ENCODE measurements at regions not wholly inside any gene's neighbourhood (a gene's known extent, or its start where the extent isn't known, plus 50 kb on each side); places are given as distances from the start of the nearest gene placed in this dataset.
"Not testable (repeated sequence)": the region's sequence is repeated elsewhere in the genome, so short reads cannot be mapped to it uniquely, and the experiment has no call there.

DNA sequence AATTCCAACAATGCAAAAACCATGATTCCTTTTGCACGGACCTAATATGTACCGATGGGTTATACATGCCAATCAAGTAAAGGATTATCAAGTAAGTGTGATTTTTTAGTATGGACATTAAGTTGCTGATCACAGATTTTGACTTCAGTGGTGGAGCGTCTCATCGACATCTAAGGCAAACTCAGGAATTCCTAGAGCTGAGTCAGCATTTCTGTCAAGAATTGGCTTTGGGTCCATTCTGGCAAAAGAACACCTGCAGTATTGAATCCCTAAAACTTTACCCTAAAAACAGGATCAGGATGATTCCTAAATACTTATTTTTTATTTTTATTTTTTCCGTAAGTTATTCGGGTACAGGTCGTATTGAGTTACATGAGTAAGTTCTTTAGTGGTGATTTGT is 83.6 kb downstream of the HPGD start:
- no peak for DNase-seq

DNA sequence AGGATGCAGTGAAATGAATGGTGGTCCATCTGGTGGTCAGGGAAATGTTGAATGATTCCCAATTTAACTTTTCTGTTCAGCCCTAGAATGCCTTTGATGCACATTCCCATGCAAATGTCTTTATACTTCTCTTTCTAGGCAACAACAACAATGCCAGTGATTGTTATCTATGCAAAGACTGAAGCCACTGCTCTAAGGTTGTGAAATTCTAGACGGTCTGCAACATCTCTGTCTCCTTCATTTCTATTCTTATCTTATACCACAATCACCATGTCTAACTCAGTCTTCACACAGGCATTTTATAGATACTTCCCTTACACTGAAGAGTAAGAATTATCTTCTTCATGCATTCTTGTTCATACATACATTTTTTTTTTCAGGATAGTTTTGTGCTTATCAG is 84.5 kb downstream of the HPGD start:
- DNase-seq: no peak

DNA sequence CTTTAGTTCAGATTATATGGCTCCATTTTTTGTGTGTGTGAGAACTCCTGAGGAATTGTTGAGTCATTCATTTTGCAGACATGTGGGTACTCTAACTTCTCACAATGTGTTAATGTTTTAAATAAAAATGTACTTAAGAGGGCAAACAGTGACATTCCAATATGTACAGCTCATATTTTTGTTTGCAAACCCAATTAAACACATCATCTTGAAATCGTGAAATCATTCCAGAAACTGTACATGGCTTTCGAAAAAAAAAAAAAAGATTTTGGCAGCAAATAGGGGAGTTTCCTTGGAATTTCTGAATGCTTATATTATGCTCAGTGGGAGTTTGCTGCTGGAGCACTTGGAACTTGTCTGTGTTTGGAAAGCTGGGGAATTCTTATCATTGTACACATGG is 85.0 kb downstream of the HPGD start:
- DNase-seq: no peak

DNA sequence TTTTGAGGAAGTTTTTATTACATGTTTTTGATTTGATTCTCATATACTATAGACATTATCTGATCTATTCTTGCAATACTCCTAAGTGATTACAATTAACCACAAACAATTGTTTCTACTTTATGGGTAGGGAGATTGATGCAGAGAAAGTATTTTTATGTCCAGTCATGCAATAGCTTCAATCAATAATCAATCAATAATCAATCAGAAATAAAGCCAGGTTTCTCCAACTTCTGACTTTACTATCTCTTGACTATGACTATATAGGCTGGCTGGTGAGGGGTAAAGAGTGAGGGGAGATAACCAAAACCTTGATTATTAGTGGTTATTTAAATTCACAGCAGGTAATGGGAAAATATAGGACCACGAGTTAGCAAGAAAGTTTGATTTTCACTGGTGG is 85.9 kb downstream of the HPGD start:
- no peak for DNase-seq

DNA sequence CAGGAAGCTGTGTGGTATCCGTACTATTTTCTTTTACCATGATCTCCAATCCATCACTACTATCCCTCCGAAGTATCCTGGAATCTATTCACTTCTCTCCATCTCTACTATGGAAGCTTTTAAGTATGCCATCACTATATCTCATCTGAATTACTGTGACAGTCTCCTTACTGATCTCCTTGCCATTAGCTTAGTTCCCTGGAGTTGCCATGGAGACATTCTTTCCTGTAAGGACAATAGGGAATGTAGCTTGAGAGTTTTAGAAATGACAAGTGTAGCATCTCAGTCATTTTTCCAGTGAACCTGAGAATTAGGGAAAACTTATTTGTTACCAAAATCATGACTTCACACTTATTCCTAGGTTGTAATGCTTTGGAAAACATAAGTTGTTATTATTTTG is 86.3 kb downstream of the HPGD start:
- no peak for DNase-seq

DNA sequence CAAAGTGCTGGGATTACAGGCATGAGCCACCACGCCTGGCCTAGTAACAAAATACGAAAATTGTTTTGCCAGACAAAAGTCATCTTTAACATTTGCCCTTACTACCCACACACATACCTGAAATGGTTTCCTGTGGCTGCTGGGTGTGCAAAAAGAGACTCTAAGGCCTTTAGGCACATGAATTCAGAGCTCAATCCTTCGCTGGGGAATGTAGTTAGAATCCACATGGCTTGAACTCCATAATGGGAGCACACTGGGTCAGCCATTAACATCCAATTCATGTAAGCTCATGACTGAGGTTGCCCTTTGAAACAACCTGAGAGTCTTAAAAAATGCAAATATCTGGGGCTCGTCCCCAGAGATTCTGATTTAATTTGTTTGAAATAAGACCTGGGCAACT is 87.8 kb downstream of the HPGD start:
- DNase-seq: no peak

DNA sequence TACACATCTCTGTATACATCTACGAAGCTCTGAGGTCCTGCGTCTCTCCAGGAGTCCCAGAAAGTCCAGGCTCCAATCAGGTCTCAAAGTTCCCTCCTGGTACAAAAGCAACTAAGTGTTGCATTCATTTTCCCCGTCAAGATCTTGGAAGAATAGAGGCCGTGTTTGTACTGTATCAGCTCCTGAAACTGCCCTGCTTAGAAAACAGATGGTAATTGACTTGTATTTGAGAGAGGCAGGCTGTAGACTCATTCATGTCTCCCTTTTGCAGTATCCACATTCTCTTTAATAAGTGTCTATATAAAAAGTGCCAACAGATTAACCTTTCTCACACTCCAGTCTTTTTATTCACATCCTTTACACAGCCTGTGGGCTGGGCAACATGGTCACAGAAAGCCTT is 91.7 kb downstream of the HPGD start:
- no peak for DNase-seq

DNA sequence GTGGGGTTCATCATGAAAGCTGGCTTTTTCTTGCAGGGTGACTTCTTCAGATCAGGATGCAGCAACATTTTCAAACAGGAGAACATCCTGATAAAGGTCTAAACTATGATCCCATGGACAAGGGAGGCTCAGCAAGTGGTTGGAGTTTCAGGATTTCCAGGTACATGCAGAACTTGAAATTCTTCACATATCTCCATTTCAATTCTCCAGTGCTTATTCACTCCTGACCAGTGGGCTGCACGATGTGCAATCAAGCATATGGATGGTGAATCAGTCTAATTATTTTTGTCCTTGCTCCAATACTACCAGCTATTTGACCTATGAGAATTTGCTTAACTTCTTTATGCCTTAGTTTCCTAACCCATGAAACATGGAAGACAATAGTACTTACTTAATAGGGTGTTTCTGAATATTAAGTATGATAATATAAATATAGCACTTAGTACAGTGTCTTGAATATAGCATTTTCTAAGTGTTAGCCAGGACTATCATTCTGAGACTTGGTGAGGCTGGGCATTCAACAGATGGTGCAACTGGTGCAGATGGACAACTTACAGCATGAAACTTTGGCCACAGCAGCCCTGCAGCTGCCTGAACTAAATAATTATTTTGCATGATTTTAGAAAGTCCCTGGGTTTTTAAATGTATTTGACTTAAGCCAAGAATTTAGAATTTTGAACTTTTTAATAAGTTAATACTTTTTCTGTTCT is 92.4 kb downstream of the HPGD start:
- DNase-seq: no peak

DNA sequence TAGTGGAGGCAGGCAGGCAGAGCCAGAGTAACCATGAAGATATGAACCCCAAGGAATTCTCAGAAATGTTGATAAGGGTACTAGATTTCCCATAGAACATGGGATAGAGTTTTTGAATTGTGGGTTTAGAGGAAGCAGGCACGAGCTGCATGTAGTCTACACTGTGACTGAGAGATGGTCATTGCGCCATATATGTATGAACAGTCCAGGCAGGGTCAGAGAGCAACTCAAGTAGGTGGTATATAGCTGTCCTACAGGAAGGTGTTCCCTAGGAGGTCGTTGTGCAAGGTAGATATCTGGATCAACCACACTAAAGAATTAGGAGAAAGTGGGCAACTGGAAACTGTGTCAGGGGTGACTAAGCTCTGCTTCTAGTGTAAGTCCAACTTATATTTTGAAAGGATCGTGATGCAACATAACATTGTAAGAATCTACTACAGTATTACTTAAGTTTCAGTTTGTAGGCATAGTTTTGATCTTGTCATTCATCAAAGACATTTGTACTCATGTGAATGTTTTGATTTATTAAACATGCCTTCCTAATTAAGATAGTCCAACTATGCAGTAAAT is 94.6 kb downstream of the HPGD start:
- no peak for DNase-seq

DNA sequence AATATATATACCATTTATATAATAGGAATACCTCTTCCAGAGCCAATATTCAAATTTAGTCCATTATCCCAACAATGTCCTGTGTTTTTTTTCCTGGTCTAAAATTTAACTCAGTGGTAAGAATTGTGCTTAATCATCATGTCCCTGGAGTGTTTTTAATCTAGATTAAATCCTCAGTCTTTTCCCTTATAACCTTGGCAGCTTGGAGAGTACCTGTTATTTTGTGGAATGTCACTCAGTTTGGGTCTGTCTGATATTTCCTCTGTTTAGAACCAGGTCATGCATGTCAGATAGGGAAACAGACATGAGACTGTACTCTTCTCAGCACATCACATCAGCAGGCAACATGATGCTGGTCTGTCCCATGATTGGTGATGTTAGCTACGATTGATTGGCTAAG is 96.6 kb downstream of the HPGD start:
- DNase-seq: no peak

DNA sequence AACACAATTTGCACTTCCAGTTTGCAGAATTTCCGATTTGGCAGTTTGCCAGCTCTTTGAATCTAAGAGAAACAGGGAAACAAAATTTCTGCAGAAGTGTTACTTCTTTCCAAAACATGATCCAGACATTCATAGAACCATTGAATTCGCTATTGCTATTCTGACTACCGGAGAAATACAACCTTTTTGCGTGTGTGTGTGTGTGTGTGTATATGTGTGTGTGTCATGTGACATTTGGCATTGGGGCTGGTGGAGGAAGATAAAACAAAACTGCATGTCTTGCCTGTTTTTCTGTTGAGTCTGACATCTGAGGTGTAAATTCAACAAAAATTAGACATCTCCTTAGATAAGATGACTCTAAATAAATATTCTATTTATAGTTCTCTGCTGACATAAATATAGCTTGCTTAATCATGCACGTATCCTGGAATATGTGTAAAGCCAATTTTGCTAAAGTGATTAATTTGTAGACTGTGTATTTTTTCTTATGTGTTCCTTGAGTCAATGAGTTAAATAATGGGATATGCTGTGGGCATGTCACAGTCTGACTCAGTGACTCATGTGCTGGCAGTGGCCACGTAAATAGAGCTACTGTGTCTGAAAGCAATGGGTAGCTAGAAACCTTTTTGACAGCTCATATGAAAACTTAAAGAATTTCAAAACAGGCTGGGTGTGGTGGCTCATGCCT is 98.9 kb downstream of the HPGD start:
- peak; percentile 25 for DNase-seq

DNA sequence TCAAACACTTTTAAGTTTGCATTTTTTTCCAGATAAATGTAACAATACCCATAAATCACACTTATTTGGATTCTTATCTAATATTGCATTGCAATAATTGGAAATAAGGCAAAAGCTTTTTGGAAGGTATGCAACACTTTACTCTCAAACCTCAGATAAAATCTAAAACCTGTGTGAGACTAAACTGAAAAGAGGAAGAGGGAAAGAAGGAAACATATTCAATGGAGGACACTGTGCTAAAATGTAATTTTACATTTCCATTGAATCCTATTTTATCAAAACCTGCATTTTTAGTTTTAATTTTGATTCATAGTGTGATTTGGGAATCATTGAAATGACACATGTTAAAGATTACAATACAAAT is 99.4 kb downstream of the HPGD start:
- no peak for DNase-seq

DNA sequence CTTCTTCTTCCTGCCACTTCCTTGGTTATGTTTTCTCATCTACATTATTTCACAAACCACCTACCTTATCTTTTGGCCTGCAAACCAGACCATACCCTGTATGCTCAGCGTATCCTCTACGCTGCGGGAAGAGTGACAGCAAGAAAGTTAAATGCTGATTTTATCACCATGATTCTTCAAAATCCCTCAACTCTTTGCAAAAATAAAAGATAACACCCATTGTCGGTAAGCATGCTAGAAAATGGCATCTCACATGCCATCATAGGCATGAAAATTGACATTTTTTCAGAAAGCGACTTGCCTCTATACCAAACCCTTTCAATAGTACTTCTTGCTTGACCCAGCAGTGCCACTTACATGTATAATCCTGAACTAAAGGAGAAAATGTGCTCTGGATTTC is 102.0 kb downstream of the HPGD start:
- DNase-seq: no peak

DNA sequence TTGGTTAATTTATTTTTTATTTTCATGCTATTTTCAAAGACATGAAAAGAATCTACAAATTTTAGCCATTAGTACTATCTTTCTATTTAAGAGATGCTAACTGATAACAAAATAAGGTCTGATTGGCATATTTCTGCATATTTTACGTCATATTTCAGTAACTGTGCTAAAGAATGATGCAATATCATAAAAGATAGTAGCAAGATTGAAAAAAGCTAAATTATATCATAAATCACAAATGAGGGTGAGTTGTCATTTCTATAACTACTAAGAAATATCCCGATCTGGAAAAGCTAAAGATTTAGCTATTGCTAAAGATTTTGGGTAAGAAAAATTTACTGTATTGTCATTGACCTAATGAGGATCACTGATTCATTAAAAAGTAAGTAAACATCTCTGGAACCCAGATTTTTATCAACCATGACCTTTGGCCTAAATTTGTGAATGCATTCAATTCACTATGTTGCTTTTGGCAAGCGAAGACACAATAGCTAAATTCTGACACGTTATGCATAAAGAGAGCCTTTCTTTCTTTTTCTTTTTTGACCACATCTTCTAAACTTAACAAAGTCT is 103.6 kb downstream of the HPGD start:
- no peak for DNase-seq

DNA sequence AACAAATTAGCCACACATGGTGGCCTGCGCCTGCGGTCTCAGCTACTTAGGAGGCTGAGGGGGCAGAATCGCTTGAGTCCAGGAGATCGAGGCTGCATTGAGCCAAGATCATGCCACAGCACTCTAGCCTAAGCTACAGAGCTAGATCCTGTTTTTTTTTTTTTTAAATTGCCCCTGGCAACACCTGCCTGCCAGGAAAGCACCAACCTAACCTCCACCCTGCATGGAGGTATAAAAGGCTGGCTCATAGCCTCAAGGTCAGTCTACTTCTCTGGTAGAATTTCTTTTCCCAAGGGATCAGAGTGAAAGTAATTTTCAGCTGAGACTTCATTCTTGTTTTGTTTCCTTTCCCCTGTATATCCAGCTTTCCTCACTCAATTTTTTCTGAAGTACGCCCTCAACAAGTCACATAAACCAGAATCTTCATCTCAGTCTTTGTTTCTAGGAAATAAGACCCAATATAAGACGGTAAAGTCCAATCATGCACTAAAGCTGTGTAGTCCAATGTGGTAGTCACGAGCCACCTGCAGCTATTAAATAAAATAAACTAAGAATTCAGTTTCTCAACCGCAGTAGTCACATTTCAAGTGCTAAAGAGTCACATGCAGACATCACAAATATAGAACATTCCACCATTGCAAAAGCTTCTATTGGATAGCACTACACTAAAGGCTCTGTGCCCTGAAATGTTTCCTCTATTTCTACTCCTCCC is 113.3 kb downstream of the HPGD start:
- no peak for DNase-seq

DNA sequence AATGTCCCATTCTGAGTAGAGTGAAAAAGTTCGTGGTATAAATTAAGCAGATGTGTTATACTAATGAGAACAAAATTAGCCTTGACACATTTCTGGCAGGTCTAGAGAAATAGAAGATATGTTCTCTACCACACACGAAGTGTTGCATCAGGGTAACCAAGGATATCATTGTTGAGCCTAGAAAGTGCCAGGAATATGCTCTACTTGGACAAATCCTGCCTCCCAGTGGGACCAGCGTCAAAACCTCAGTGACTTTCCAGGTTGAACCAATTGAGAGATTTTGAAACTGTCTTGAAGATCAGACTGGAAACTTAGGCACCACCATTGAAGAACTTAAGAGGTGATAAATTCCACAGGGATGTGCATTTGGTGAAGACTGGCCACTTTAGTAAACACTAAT is 115.9 kb downstream of the HPGD start:
- DNase-seq: no peak

DNA sequence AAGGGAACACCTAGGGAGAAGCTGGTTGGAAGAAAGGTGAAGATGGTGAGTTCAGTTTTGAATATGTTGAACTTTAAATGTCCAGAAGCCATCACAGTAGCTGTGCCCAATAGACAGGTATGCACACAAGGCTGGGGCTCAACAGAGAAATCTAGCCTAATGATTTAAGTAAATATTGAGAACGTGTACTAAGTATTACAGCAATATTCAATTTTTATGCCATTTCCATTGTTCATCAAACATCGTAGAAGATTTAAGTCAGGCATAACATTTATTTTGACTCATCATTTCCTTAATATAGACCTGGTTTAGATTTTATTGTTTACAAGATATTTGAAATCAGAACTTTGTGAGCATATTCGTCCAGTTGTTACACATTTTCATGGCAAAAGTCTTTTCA is 116.4 kb downstream of the HPGD start:
- no peak for DNase-seq

DNA sequence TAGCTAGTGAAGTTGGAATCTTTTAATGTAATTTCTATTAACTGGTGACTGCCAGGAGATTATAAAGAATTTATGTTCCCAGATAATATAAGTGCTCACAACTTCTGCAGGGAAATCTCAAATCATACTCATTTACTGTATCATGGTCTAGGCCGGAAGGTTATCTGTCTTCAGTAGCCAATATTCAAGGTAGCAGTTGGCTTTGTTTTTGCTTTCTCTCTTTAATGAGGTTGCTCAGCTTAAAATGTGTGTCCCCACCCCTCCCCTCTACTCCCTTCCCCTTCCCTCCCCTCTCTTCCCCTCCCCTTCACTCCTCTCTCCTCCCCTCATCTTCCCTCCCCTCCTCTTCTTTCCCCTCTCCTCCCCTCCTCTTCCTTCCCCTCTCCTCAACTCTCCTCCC is 117.6 kb downstream of the HPGD start:
- DNase-seq: no peak

DNA sequence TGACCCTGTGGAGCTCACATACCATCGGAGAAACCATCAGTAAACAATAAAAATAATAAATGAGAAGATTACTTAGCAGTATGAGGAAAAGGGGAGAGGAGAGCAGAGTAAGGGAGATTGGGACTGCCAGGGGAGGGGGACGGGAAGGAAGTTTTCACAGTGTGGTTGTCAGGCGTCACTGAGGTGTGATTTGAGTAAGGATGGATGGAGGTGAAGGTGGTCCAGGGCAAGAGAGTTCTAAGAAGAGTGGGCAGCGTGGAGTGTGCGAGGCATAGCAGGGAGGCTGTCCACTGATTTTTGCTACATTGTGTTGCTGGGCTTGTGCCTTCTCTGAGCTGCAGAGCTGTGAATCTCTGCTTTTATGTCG is 119.1 kb downstream of the HPGD start:
- no peak for DNase-seq

DNA sequence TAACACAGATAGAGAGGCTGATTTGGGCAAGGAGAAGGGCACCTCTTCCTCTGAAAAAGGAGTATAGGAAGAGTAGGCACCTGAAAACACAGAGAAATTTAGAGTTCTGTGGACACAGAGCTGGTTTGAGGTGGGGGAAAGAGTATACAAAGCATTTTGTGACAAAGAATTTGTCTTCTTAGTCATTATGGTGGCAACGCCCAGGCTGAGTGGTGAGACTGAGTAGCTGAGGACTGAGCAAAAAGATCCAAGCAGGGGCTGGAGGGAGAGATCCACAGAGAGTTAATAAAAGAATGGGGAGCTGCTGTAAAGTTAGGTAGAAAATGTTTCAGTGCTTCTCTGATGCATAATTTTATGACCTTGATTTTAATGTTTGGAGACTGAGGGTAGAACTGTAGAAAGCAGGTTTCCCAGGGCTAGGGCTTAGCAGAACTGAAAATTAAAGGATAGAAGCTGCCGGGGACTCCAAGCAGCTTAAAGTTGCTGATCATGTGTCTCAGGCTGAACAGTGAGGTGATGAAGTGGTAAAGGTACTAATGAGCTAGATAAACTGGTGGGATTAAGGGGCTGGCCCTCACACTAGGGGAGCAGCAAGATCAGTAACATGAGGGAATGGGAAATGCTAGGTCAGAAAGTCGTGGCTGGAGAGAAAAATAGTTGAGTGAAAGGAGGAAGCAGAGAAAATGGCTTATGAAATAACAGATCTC is 118.9 kb downstream of the CEP44 start:
- DNase-seq: no peak

DNA sequence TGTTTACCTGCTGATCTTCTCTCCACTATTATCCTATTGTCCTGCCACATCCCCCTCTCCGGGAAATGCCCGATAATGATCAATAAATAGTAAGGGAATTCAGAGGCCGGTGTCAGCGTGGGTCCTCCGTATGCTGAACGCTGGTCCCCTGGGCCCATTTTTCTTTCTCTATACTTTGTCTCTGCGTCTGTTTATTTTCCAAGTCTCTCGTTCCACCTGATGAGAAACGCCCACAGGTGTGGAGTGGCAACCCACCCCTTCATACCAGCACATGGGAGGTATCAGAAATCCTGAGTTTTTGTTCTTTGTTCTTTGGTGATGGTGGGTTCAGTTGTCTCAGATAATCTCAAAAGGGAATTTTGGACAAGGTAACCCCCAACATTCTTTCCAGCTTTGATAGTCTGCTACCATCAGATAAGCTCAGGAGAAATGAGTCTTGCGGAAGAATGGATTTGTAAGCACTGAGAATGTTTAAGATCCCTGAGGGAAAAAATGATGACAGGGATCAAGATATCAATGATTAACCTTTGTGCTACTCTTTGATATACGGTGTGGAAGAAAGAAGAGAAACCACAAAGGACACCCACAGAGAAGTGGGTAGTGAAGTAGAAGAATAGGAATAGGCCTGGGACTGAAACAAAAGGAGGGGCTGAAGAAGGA is 117.9 kb downstream of the CEP44 start:
- no peak for DNase-seq

DNA sequence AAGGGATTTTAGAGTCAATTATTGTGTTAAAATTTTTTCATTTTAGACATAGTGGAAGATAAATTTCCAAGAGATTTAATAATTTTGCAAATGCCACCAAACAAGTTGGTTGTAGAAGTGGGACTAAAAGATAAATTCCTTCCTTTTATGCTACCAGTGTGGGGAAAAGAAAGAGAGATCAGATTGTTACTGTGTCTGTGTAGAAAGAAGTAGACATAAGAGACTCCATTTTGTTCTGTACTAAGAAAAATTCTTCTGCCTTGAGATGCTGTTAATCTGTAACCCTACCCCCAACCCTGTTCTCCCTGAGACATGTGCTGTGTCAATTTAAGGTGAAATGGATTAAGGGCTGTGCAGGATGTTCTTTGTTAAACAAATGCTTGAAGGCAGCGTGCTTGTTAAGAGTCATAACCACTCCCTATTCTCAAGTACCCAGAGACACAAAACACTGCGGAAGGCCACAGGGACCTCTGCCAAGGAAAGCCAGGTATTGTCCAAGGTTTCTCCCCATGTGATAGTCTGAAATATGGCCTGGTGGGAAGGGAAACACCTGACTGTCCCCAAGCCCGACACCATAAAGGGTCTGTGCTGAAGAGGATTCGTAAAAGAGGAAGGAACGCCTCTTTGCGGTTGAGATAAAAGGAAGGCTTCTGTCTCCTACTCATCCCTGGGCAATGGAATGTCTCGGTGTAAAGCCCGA is 117.0 kb downstream of the CEP44 start:
- not testable (repeated sequence) for DNase-seq

Measured in CD4-positive, alpha-beta T cell treated with Interleukin-17A for 4 hours (primary cell).